SK-N-SH treated with all-trans-retinoic acid at 6 μM for 48 hours (cell line): ENCODE measurements at regions not wholly inside any gene's neighbourhood (a gene's known extent, or its start where the extent isn't known, plus 50 kb on each side); places are given as distances from the start of the nearest gene placed in this dataset.

ENCODE experiments used
- ATAC-seq: fragments of 200-7000 bp; cut with Tn5 transposase; 3 replicates; pipeline ENCODE4 v1.9.1; 2020; ENCODE audit warnings: mild to moderate bottlenecking, moderate library complexity
- ARNTL ChIP-seq: fragments of 450-650 bp; formaldehyde crosslinking; IDR thresholded peaks from 2 replicates; pipeline ENCODE4 v1.5.0; 2020; ENCODE audit warnings: low read depth, mild to moderate bottlenecking, moderate library complexity, borderline replicate concordance
- BACH2 ChIP-seq: fragments of 250-450 bp; sonication (Bioruptor Pico); IDR thresholded peaks from 2 replicates; pipeline ENCODE4 v1.9.0; 2021; ENCODE audit warnings: mild to moderate bottlenecking, borderline replicate concordance
- CSDC2 ChIP-seq: fragments of 250-450 bp; sonication (Bioruptor Pico); IDR thresholded peaks from 2 replicates; pipeline ENCODE4 v1.5.0; 2020; ENCODE audit warnings: mild to moderate bottlenecking, moderate library complexity
- ESRRG ChIP-seq: fragments of 250-450 bp; sonication (Bioruptor Pico); IDR thresholded peaks from 2 replicates; pipeline ENCODE4 v1.6.1; 2021; ENCODE audit warnings: mild to moderate bottlenecking
- ISL1 ChIP-seq: fragments of 250-450 bp; sonication (Bioruptor Pico); IDR thresholded peaks from 2 replicates; pipeline ENCODE4 v2.1.2; 2022; ENCODE audit warnings: mild to moderate bottlenecking, moderate library complexity
- OSR1 ChIP-seq: fragments of 250-450 bp; sonication (Bioruptor Pico); IDR thresholded peaks from 2 replicates; pipeline ENCODE4 v1.8.0; 2022; ENCODE audit warnings: moderate library complexity, mild to moderate bottlenecking, inconsistent platforms
- PPARA ChIP-seq: fragments of 250-450 bp; sonication (Bioruptor Pico); IDR thresholded peaks from 2 replicates; pipeline ENCODE4 v1.5.0; 2020; ENCODE audit warnings: mild to moderate bottlenecking, borderline replicate concordance
- RARB ChIP-seq: fragments of 250-450 bp; sonication (Bioruptor Pico); IDR thresholded peaks from 2 replicates; pipeline ENCODE4 v1.8.0; 2021; ENCODE audit warnings: mild to moderate bottlenecking, moderate library complexity
- SNAI2 ChIP-seq: fragments of 250-450 bp; sonication (Bioruptor Pico); IDR thresholded peaks from 2 replicates; pipeline ENCODE4 v1.5.0; 2020; ENCODE audit warnings: mild to moderate bottlenecking, moderate library complexity
- TCF4 ChIP-seq: fragments of 250-450 bp; sonication (Bioruptor Pico); IDR thresholded peaks from 2 replicates; pipeline ENCODE4 v1.8.0; 2021; ENCODE audit warnings: mild to moderate bottlenecking, moderate library complexity, borderline replicate concordance
- TOX ChIP-seq: fragments of 250-450 bp; sonication (Bioruptor Pico); IDR thresholded peaks from 2 replicates; pipeline ENCODE4 v1.8.0; 2021; ENCODE audit warnings: mild to moderate bottlenecking, moderate library complexity, borderline replicate concordance
- ZC3H10 ChIP-seq: fragments of 250-450 bp; sonication (Bioruptor Pico); IDR thresholded peaks from 2 replicates; pipeline ENCODE4 v1.5.1; 2021; ENCODE audit warnings: mild to moderate bottlenecking, moderate library complexity
- ZFP3 ChIP-seq: fragments of 250-450 bp; sonication (Bioruptor Pico); IDR thresholded peaks from 2 replicates; pipeline ENCODE4 v1.5.0; 2020; ENCODE audit warnings: mild to moderate bottlenecking, moderate library complexity
- ZFP30 ChIP-seq: fragments of 450-650 bp; formaldehyde crosslinking; IDR thresholded peaks from 2 replicates; pipeline ENCODE4 v1.5.0; 2022; ENCODE audit warnings: mild to moderate bottlenecking, moderate library complexity
- ZNF565 ChIP-seq: fragments of 450-650 bp; formaldehyde crosslinking; conservative IDR thresholded peaks from 2 replicates; pipeline ENCODE4 v1.5.0; 2020; ENCODE audit warnings: low read depth, mild to moderate bottlenecking, moderate library complexity
- ZNF70 ChIP-seq: fragments of 450-650 bp; formaldehyde crosslinking; IDR thresholded peaks from 2 replicates; pipeline ENCODE4 v1.5.0; 2020; ENCODE audit warnings: mild to moderate bottlenecking, moderate library complexity
- TF ChIP-seq, protein P1 (sequence below): fragments of 250-450 bp; sonication (Bioruptor Pico); IDR thresholded peaks from 2 replicates; pipeline ENCODE4 v1.8.0; 2021; ENCODE audit warnings: low read depth, mild to moderate bottlenecking, moderate library complexity, borderline replicate concordance
- TF ChIP-seq, protein P2 (sequence below): fragments of 250-450 bp; sonication (Bioruptor Pico); IDR thresholded peaks from 2 replicates; pipeline ENCODE4 v1.5.1; 2021; ENCODE audit warnings: mild to moderate bottlenecking, moderate library complexity
- TF ChIP-seq, protein P3 (sequence below): fragments of 250-450 bp; sonication (Bioruptor Pico); IDR thresholded peaks from 2 replicates; pipeline ENCODE4 v1.8.0; 2020; ENCODE audit warnings: mild to moderate bottlenecking, moderate library complexity, borderline replicate concordance
- TF ChIP-seq, protein P4 (sequence below): fragments of 250-450 bp; sonication (Bioruptor Pico); IDR thresholded peaks from 2 replicates; pipeline ENCODE4 v1.5.0; 2020; ENCODE audit warnings: mild to moderate bottlenecking, moderate library complexity

DNA sequence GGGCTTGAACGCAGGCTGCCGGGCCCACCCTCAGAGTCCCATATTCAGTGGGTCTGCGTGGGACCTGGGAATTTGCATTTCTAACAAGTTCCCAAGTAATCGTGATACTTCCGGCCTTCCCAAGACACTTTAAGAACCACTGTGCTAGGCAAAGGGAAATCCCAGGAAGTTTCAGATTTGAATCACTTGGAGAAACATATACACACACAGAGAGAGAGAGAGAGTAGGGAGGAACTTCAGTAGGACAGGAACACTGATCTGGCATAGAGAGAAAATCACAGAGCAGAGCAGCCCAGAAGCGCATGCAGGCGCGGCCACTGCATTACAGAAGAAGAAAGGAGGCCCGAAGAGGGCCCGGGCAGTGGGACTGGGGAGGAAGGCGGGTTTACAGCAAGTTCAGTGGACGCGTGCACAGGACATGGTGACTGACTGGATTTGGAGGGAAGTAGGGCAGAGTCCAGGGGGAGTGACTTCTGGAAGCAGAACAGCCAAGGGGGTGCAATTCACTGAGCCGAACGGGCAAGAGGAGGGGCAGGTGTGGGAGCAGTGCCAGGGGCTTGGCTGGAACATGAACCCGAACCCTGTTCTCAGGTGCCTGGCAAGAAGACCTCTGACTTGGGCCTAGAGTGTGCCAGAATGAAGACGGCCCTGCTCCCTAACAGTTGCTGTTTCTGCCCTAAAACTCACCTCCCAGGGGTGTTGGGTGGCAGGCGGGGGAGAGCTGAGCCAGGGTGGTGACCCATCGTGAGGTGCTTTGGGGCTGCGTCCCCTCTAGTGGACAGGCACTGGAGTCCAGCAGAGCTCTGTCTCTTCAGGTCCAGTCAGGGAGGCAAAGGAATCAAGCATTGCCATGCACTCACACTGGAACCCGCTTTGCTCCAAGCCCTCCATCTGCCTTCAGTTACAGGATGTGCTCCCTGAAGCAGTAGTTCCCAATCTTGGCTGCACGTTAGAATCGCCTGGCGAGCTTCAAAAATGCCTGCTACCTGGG lies 101.3 kb upstream of the HES1 start:
- no peak for TF ChIP-seq ZC3H10 (CRISPR knock-in tag)
- no peak for TF ChIP-seq CSDC2 (CRISPR knock-in tag)
- TF ChIP-seq, protein P1, sequence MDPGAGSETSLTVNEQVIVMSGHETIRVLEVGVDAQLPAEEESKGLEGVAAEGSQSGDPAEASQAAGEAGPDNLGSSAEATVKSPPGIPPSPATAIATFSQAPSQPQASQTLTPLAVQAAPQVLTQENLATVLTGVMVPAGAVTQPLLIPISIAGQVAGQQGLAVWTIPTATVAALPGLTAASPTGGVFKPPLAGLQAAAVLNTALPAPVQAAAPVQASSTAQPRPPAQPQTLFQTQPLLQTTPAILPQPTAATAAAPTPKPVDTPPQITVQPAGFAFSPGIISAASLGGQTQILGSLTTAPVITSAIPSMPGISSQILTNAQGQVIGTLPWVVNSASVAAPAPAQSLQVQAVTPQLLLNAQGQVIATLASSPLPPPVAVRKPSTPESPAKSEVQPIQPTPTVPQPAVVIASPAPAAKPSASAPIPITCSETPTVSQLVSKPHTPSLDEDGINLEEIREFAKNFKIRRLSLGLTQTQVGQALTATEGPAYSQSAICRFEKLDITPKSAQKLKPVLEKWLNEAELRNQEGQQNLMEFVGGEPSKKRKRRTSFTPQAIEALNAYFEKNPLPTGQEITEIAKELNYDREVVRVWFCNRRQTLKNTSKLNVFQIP (CRISPR knock-in tag), result no peak
- TF ChIP-seq TOX, result no peak
- no peak for TF ChIP-seq BACH2 (CRISPR knock-in tag)
- TF ChIP-seq ZNF70 (CRISPR knock-in tag), result no peak
- no peak for TF ChIP-seq ZFP3 (CRISPR knock-in tag)
- no peak for TF ChIP-seq OSR1 (CRISPR knock-in tag)
- TF ChIP-seq, protein P2, sequence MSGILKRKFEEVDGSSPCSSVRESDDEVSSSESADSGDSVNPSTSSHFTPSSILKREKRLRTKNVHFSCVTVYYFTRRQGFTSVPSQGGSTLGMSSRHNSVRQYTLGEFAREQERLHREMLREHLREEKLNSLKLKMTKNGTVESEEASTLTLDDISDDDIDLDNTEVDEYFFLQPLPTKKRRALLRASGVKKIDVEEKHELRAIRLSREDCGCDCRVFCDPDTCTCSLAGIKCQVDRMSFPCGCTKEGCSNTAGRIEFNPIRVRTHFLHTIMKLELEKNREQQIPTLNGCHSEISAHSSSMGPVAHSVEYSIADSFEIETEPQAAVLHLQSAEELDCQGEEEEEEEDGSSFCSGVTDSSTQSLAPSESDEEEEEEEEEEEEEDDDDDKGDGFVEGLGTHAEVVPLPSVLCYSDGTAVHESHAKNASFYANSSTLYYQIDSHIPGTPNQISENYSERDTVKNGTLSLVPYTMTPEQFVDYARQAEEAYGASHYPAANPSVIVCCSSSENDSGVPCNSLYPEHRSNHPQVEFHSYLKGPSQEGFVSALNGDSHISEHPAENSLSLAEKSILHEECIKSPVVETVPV (CRISPR knock-in tag), result no peak
- TF ChIP-seq, protein P3, sequence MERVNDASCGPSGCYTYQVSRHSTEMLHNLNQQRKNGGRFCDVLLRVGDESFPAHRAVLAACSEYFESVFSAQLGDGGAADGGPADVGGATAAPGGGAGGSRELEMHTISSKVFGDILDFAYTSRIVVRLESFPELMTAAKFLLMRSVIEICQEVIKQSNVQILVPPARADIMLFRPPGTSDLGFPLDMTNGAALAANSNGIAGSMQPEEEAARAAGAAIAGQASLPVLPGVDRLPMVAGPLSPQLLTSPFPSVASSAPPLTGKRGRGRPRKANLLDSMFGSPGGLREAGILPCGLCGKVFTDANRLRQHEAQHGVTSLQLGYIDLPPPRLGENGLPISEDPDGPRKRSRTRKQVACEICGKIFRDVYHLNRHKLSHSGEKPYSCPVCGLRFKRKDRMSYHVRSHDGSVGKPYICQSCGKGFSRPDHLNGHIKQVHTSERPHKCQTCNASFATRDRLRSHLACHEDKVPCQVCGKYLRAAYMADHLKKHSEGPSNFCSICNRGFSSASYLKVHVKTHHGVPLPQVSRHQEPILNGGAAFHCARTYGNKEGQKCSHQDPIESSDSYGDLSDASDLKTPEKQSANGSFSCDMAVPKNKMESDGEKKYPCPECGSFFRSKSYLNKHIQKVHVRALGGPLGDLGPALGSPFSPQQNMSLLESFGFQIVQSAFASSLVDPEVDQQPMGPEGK (CRISPR knock-in tag), result no peak
- TF ChIP-seq ZFP30 (CRISPR knock-in tag), result no peak
- no peak for TF ChIP-seq ISL1 (CRISPR knock-in tag)
- TF ChIP-seq PPARA (CRISPR knock-in tag), result no peak
- TF ChIP-seq ARNTL, result no peak

DNA sequence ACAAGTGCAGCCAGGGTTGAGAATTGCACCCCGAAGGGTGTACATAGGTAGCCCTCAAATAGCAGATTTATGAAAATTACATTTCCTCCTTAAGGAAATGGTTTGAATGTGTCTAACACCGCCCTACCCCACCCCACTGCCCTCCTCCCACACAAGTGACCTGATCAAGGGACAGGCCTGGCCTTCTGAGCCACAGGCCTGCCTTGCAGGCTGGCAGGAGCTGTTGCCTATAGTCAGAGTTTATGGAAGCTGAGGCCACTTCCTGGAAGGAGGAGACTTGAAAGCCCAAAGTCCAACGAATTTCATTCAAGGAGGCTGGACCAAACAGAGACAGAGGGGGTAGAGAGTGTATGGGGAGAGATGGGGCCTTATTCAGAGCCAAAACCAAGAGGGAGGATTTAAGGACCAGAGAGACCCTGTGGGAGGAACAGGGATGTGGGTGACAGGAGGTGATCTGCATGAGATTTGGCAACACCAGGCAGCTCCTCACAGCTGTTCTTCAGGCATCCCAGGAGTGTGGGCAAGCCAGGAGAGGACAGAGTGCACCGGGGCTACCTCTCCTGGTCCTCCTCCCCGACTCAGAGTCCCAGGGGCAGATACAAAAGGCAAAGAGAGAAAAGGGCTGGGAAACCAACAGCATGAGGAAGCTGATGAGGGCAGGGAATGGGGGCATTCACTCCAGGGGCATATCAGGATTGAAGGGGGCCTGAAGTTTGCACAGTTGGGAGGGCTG lies 100.4 kb upstream of the HES1 start:
- TF ChIP-seq ESRRG (CRISPR knock-in tag) (no peak), SNAI2 (CRISPR knock-in tag) (no peak), ISL1 (CRISPR knock-in tag) (no peak), ARNTL (no peak), CSDC2 (CRISPR knock-in tag) (no peak), OSR1 (CRISPR knock-in tag) (no peak), ZFP30 (CRISPR knock-in tag) (no peak), BACH2 (CRISPR knock-in tag) (no peak), ZC3H10 (CRISPR knock-in tag) (no peak), PPARA (CRISPR knock-in tag) (no peak), TOX (no peak), ZFP3 (CRISPR knock-in tag) (no peak)
- TF ChIP-seq, protein P1 (CRISPR knock-in tag), result no peak
- TF ChIP-seq, protein P2 (CRISPR knock-in tag), result no peak
- ATAC-seq, result no peak

More for the DNA sequence above, 101.3 kb upstream of the HES1 start:
- ATAC-seq, result no peak

DNA sequence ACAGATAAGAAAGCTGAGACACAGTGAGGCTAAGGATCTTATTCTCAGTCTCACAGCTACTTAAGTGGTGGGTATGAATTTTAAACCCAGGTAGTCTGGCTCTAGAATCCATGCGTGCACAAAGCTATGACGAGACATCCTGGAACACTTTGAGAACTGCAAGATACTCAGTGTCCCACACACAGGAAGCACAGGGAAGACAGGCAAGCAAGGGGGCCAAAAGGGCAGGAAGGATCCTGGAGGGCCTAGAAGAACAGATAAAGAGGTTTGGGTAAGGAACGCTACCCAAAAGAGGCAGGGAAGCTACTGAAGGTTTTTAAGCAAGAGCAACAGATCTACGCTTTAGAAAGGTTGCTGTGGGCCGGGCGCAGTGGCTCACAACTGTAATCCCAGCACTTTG lies 99.1 kb upstream of the HES1 start:
- no peak for ATAC-seq
- TF ChIP-seq, protein P2 (CRISPR knock-in tag), result no peak
- TF ChIP-seq ZC3H10 (CRISPR knock-in tag) (no peak), BACH2 (CRISPR knock-in tag) (no peak), TOX (no peak), ISL1 (CRISPR knock-in tag) (no peak), ZFP30 (CRISPR knock-in tag) (no peak), ZNF70 (CRISPR knock-in tag) (no peak), RARB (CRISPR knock-in tag) (no peak), ZNF565 (CRISPR knock-in tag) (no peak), TCF4 (CRISPR knock-in tag) (no peak)
- TF ChIP-seq, protein P4, sequence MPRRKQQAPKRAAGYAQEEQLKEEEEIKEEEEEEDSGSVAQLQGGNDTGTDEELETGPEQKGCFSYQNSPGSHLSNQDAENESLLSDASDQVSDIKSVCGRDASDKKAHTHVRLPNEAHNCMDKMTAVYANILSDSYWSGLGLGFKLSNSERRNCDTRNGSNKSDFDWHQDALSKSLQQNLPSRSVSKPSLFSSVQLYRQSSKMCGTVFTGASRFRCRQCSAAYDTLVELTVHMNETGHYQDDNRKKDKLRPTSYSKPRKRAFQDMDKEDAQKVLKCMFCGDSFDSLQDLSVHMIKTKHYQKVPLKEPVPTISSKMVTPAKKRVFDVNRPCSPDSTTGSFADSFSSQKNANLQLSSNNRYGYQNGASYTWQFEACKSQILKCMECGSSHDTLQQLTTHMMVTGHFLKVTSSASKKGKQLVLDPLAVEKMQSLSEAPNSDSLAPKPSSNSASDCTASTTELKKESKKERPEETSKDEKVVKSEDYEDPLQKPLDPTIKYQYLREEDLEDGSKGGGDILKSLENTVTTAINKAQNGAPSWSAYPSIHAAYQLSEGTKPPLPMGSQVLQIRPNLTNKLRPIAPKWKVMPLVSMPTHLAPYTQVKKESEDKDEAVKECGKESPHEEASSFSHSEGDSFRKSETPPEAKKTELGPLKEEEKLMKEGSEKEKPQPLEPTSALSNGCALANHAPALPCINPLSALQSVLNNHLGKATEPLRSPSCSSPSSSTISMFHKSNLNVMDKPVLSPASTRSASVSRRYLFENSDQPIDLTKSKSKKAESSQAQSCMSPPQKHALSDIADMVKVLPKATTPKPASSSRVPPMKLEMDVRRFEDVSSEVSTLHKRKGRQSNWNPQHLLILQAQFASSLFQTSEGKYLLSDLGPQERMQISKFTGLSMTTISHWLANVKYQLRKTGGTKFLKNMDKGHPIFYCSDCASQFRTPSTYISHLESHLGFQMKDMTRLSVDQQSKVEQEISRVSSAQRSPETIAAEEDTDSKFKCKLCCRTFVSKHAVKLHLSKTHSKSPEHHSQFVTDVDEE (CRISPR knock-in tag), result no peak
